ENCODE measurements at regions not wholly inside any gene's neighbourhood (a gene's known extent, or its start where the extent isn't known, plus 50 kb on each side); places are given as distances from the start of the nearest gene placed in this dataset.

DNA sequence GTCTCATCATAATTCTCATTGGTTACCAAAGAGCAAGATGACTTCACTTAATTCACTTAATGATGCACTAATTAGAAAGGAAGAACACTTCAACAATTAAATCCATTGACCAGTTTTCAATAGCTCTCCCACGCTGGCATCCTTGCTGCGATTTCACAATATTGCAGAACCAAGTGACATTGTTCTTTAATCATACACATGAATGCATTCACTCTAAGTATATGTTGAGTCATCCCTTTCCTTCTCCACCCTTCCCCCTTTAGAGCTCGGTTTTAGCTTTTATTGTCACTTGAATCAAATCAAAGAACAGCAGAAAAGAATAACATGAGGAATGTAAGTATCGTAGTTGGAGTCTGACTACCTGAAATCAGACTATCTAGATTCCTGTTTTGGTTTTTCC is 233.6 kb upstream of the FMN2 start:
- Histone ChIP-seq H3K4me1 (ENCODE audit: insufficient read depth) (peaks cover 14% of the 10 kb centered on the region; the same call in 1 of the 2 replicates), H3K36me3 (ENCODE audit: insufficient read depth) (no peaks in the 10 kb centered on the region), H3K79me2 (replicated peaks; ENCODE audit: insufficient read depth) (no peaks in the 10 kb centered on the region), H3K4me2 (no peak overlapping the region), H3K27me3 (ENCODE audit: insufficient read depth) (no peaks in the 10 kb centered on the region), H2AFZ (no peak overlapping the region), H3F3A (replicated peaks; ENCODE audit: low read depth) (no peaks in the 10 kb centered on the region), H3K9me2 (ENCODE audit: insufficient read depth) (no peaks in the 10 kb centered on the region), H4K20me1 (replicated peaks; ENCODE audit: insufficient read depth) (no peaks in the 10 kb centered on the region), H3K27ac (ENCODE audit: low read depth) (no peak overlapping the region), H3K4me3 (no peak overlapping the region)
- Mint-ChIP-seq H3K36me3 (ENCODE audit: low read depth) (peaks cover 8% of the 10 kb centered on the region; the same call in 1 of the 3 replicates), H3K27ac (no peak overlapping the region; the same call in 1 of the 2 replicates), H3K9me3 (peaks cover 3% of the 10 kb centered on the region; the same call in 1 of the 3 replicates), H3K4me3 (no peak overlapping the region), H3K4me1 (peaks cover 15% of the 10 kb centered on the region), H3K27me3 (ENCODE audit: insufficient read depth, low read depth, poor library complexity) (no peaks in the 10 kb centered on the region)
- TF ChIP-seq, protein P1, sequence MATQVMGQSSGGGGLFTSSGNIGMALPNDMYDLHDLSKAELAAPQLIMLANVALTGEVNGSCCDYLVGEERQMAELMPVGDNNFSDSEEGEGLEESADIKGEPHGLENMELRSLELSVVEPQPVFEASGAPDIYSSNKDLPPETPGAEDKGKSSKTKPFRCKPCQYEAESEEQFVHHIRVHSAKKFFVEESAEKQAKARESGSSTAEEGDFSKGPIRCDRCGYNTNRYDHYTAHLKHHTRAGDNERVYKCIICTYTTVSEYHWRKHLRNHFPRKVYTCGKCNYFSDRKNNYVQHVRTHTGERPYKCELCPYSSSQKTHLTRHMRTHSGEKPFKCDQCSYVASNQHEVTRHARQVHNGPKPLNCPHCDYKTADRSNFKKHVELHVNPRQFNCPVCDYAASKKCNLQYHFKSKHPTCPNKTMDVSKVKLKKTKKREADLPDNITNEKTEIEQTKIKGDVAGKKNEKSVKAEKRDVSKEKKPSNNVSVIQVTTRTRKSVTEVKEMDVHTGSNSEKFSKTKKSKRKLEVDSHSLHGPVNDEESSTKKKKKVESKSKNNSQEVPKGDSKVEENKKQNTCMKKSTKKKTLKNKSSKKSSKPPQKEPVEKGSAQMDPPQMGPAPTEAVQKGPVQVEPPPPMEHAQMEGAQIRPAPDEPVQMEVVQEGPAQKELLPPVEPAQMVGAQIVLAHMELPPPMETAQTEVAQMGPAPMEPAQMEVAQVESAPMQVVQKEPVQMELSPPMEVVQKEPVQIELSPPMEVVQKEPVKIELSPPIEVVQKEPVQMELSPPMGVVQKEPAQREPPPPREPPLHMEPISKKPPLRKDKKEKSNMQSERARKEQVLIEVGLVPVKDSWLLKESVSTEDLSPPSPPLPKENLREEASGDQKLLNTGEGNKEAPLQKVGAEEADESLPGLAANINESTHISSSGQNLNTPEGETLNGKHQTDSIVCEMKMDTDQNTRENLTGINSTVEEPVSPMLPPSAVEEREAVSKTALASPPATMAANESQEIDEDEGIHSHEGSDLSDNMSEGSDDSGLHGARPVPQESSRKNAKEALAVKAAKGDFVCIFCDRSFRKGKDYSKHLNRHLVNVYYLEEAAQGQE (IDR thresholded peaks at IDR 0.05; ENCODE audit: unreplicated experiment), result no peak
- TF ChIP-seq NANOG (IDR thresholded peaks at IDR 0.05; ENCODE audit: borderline replicate concordance) (no peak), STAT1 (IDR thresholded peaks at IDR 0.05; ENCODE audit: unreplicated experiment) (no peak), EZH2 (IDR thresholded peaks at IDR 0.05; ENCODE audit: low read depth, unreplicated experiment) (no peak), EZH2phosphoT487 (IDR thresholded peaks at IDR 0.05; ENCODE audit: unreplicated experiment) (no peak), CREB1 (CRISPR knock-in tag; IDR thresholded peaks at IDR 0.05; ENCODE audit: low read depth) (no peak), ZNF331 (CRISPR knock-in tag; IDR thresholded peaks at IDR 0.05; ENCODE audit: low read depth) (no peak), JUNB (IDR thresholded peaks at IDR 0.05; ENCODE audit: unreplicated experiment) (no peak), POLR2AphosphoS5 (IDR thresholded peaks at IDR 0.05; ENCODE audit: low read depth) (no peak), ZNF114 (CRISPR knock-in tag; IDR thresholded peaks at IDR 0.05) (no peak)
- TF ChIP-seq, protein P2, sequence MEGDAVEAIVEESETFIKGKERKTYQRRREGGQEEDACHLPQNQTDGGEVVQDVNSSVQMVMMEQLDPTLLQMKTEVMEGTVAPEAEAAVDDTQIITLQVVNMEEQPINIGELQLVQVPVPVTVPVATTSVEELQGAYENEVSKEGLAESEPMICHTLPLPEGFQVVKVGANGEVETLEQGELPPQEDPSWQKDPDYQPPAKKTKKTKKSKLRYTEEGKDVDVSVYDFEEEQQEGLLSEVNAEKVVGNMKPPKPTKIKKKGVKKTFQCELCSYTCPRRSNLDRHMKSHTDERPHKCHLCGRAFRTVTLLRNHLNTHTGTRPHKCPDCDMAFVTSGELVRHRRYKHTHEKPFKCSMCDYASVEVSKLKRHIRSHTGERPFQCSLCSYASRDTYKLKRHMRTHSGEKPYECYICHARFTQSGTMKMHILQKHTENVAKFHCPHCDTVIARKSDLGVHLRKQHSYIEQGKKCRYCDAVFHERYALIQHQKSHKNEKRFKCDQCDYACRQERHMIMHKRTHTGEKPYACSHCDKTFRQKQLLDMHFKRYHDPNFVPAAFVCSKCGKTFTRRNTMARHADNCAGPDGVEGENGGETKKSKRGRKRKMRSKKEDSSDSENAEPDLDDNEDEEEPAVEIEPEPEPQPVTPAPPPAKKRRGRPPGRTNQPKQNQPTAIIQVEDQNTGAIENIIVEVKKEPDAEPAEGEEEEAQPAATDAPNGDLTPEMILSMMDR (conservative IDR thresholded peaks at IDR 0.05; ENCODE audit: low read depth in 2 of 2), result no peak
- TF ChIP-seq, protein P3, sequence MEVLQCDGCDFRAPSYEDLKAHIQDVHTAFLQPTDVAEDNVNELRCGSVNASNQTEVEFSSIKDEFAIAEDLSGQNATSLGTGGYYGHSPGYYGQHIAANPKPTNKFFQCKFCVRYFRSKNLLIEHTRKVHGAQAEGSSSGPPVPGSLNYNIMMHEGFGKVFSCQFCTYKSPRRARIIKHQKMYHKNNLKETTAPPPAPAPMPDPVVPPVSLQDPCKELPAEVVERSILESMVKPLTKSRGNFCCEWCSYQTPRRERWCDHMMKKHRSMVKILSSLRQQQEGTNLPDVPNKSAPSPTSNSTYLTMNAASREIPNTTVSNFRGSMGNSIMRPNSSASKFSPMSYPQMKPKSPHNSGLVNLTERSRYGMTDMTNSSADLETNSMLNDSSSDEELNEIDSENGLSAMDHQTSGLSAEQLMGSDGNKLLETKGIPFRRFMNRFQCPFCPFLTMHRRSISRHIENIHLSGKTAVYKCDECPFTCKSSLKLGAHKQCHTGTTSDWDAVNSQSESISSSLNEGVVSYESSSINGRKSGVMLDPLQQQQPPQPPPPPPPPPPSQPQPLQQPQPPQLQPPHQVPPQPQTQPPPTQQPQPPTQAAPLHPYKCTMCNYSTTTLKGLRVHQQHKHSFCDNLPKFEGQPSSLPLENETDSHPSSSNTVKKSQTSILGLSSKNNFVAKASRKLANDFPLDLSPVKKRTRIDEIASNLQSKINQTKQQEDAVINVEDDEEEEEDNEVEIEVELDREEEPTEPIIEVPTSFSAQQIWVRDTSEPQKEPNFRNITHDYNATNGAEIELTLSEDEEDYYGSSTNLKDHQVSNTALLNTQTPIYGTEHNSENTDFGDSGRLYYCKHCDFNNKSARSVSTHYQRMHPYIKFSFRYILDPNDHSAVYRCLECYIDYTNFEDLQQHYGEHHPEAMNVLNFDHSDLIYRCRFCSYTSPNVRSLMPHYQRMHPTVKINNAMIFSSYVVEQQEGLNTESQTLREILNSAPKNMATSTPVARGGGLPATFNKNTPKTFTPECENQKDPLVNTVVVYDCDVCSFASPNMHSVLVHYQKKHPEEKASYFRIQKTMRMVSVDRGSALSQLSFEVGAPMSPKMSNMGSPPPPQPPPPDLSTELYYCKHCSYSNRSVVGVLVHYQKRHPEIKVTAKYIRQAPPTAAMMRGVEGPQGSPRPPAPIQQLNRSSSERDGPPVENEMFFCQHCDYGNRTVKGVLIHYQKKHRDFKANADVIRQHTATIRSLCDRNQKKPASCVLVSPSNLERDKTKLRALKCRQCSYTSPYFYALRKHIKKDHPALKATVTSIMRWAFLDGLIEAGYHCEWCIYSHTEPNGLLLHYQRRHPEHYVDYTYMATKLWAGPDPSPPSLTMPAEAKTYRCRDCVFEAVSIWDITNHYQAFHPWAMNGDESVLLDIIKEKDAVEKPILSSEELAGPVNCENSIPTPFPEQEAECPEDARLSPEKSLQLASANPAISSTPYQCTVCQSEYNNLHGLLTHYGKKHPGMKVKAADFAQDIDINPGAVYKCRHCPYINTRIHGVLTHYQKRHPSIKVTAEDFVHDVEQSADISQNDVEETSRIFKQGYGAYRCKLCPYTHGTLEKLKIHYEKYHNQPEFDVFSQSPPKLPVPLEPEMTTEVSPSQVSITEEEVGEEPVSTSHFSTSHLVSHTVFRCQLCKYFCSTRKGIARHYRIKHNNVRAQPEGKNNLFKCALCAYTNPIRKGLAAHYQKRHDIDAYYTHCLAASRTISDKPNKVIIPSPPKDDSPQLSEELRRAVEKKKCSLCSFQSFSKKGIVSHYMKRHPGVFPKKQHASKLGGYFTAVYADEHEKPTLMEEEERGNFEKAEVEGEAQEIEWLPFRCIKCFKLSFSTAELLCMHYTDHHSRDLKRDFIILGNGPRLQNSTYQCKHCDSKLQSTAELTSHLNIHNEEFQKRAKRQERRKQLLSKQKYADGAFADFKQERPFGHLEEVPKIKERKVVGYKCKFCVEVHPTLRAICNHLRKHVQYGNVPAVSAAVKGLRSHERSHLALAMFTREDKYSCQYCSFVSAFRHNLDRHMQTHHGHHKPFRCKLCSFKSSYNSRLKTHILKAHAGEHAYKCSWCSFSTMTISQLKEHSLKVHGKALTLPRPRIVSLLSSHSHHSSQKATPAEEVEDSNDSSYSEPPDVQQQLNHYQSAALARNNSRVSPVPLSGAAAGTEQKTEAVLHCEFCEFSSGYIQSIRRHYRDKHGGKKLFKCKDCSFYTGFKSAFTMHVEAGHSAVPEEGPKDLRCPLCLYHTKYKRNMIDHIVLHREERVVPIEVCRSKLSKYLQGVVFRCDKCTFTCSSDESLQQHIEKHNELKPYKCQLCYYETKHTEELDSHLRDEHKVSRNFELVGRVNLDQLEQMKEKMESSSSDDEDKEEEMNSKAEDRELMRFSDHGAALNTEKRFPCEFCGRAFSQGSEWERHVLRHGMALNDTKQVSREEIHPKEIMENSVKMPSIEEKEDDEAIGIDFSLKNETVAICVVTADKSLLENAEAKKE (CRISPR knock-in tag; IDR thresholded peaks at IDR 0.05), result no peak
- TF ChIP-seq, protein P4, sequence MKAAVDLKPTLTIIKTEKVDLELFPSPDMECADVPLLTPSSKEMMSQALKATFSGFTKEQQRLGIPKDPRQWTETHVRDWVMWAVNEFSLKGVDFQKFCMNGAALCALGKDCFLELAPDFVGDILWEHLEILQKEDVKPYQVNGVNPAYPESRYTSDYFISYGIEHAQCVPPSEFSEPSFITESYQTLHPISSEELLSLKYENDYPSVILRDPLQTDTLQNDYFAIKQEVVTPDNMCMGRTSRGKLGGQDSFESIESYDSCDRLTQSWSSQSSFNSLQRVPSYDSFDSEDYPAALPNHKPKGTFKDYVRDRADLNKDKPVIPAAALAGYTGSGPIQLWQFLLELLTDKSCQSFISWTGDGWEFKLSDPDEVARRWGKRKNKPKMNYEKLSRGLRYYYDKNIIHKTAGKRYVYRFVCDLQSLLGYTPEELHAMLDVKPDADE (IDR thresholded peaks at IDR 0.05), result no peak
- no peak for ATAC-seq
- DNase-seq (ENCODE audit: low spot score), result no peak

Measured in GM23338 (cell line).